Progenitor cell of endocrine pancreas (in vitro differentiated cells): ENCODE measurements at regions not wholly inside any gene's neighbourhood (a gene's known extent, or its start where the extent isn't known, plus 50 kb on each side); places are given as distances from the start of the nearest gene placed in this dataset.

Experiments
- DNase-seq: peaks from one replicate; pipeline ENCODE4 v3.0.0; 2021; ENCODE audit warnings: low spot score; ENCODE audit not compliant: unreplicated experiment
- H3K27ac Mint-ChIP-seq: 2 replicates; pipeline ENCODE4 v1.8.0; 2021; ENCODE audit warnings: mild to moderate bottlenecking, moderate library complexity, mixed read lengths
- H3K27me3 Mint-ChIP-seq: 2 replicates; pipeline ENCODE4 v1.8.0; 2021; ENCODE audit warnings: mixed read lengths
- H3K36me3 Mint-ChIP-seq: 2 replicates; pipeline ENCODE4 v1.8.0; 2022; ENCODE audit warnings: mixed read lengths; ENCODE audit not compliant: insufficient read depth
- H3K4me1 Mint-ChIP-seq: 2 replicates; pipeline ENCODE4 v1.8.0; 2021; ENCODE audit warnings: low read depth, mixed read lengths
- H3K4me3 Mint-ChIP-seq: 2 replicates; pipeline ENCODE4 v1.8.0; 2021; ENCODE audit warnings: low read depth, mild to moderate bottlenecking, moderate library complexity, mixed read lengths
- H3K9me3 Mint-ChIP-seq: 2 replicates; pipeline ENCODE4 v1.8.0; 2021; ENCODE audit warnings: low read depth, mixed read lengths
- TF ChIP-seq, protein P1 (sequence below): fragments of 200-600 bp; sonication (generic); IDR thresholded peaks from one replicate; pipeline ENCODE4 v1.5.0; 2021; ENCODE audit warnings: antibody characterized with exemption, mild to moderate bottlenecking; ENCODE audit not compliant: unreplicated experiment

DNA sequence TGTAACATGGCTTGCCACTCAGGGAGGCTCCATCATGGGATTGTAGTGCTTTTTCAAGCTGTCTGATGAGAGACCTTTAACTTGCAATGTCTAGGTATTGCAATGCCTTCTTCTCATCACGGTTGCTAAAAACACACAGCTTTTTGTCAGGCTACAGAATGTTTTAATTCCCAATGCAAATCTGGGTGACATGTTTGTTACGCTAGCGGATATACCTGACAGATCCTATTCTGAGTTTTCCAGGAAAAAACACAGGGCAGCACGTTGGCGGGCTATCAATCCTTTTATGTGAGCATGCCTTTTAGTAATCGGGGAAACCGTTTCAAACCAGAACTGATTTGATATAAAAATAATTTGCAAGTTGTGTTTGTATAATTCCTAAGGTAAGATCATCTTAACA is 577.2 kb upstream of the MAP3K7 start:
- Mint-ChIP-seq H3K27ac (no peak overlapping the region), H3K4me3 (no peak overlapping the region)

DNA sequence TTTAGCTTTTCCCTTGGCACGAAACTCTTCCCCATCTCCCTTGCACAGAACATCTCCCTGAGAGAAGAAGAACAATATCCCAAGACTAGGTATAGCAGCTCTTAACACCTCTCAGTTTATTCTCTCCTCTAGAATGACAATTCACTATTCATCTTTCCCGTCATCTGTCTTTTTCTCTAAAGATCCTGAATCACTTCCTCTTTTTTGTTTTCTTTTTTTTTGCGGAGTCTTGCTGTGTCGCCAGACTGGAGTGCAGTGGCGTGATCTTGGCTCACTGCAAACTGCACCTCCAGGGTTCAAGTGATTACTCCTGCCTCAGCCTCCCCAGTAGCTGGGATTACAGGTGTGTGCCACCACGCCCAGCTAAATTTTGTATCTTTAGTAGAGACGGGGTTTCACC is 574.4 kb upstream of the MAP3K7 start:
- TF ChIP-seq, protein P1, sequence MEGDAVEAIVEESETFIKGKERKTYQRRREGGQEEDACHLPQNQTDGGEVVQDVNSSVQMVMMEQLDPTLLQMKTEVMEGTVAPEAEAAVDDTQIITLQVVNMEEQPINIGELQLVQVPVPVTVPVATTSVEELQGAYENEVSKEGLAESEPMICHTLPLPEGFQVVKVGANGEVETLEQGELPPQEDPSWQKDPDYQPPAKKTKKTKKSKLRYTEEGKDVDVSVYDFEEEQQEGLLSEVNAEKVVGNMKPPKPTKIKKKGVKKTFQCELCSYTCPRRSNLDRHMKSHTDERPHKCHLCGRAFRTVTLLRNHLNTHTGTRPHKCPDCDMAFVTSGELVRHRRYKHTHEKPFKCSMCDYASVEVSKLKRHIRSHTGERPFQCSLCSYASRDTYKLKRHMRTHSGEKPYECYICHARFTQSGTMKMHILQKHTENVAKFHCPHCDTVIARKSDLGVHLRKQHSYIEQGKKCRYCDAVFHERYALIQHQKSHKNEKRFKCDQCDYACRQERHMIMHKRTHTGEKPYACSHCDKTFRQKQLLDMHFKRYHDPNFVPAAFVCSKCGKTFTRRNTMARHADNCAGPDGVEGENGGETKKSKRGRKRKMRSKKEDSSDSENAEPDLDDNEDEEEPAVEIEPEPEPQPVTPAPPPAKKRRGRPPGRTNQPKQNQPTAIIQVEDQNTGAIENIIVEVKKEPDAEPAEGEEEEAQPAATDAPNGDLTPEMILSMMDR: no peak
- Mint-ChIP-seq H3K27me3 (no peaks in the 10 kb centered on the region), H3K4me1 (no peaks in the 10 kb centered on the region), H3K9me3 (no peaks in the 10 kb centered on the region), H3K4me3 (no peak overlapping the region), H3K36me3 (no peaks in the 10 kb centered on the region), H3K27ac (no peak overlapping the region)
- no peak for DNase-seq

More for the DNA sequence above, 577.2 kb upstream of the MAP3K7 start:
- TF ChIP-seq, protein P1: no peak
- Mint-ChIP-seq H3K27me3 (no peaks in the 10 kb centered on the region), H3K9me3 (no peaks in the 10 kb centered on the region), H3K4me1 (no peaks in the 10 kb centered on the region), H3K36me3 (no peaks in the 10 kb centered on the region)
- DNase-seq: no peak

DNA sequence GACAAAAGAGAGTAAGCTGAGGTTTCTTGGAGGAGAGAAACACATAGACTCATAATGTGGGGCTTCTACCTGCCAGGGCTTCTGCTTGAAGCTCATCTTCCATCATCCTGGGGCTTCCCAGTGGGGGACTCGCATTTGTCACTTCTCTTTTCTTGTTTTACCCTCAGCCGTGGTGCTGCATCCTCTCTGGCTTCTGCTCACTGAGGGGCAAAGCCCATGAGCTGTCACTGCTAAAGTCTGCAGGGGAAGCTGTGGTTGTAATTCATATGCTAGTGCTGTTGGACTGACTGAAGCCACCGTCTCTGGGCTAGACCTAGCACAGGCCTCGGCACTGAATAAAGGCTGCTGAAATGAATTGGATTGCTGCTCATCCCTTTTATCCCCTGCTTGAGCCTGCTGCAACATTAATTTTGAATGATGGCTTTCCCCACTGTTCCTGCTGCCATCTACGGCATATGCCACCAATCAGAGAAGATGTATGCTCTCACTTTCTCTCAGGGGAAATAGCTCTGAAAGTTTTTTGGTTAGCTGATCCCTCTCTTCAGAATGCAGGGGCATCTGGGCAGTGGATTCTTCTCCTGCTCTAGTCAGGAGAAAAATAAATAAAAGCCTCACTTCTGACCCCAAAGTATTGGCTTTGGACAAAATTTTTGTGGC is 568.4 kb upstream of the MAP3K7 start:
- Mint-ChIP-seq H3K27ac (no peak overlapping the region), H3K4me3 (no peak overlapping the region), H3K4me1 (peaks cover 5% of the 10 kb centered on the region), H3K36me3 (no peaks in the 10 kb centered on the region), H3K9me3 (no peaks in the 10 kb centered on the region), H3K27me3 (peaks cover 6% of the 10 kb centered on the region)
- DNase-seq: no peak
- TF ChIP-seq, protein P1: no peak

DNA sequence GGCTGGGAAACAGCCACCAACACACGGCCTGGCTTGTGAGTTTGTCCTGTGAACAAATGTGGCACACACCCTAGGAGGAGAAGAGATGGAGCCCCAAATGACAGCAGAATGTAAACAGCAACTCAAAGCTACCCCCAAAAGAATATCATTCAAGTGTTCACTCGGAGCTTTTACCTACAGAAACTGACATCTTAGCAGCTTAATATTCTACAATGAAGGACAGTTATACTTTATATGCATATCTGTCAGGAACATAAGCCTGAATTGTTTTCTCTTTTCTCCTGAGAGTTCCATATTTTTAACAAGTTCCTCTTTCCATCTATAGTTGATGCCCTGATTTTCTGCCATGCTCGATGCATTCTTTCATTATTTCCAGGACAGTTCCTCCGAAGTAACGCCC is 566.0 kb upstream of the MAP3K7 start:
- H3K9me3 Mint-ChIP-seq: no peaks in the 10 kb centered on the region
- H3K4me1 Mint-ChIP-seq: peaks cover 9% of the 10 kb centered on the region
- no peaks in the 10 kb centered on the region for H3K36me3 Mint-ChIP-seq
- DNase-seq: no peak
- H3K27ac Mint-ChIP-seq: no peak overlapping the region
- peaks cover 9% of the 10 kb centered on the region for H3K27me3 Mint-ChIP-seq
- no peak overlapping the region for H3K4me3 Mint-ChIP-seq
- TF ChIP-seq, protein P1: no peak

DNA sequence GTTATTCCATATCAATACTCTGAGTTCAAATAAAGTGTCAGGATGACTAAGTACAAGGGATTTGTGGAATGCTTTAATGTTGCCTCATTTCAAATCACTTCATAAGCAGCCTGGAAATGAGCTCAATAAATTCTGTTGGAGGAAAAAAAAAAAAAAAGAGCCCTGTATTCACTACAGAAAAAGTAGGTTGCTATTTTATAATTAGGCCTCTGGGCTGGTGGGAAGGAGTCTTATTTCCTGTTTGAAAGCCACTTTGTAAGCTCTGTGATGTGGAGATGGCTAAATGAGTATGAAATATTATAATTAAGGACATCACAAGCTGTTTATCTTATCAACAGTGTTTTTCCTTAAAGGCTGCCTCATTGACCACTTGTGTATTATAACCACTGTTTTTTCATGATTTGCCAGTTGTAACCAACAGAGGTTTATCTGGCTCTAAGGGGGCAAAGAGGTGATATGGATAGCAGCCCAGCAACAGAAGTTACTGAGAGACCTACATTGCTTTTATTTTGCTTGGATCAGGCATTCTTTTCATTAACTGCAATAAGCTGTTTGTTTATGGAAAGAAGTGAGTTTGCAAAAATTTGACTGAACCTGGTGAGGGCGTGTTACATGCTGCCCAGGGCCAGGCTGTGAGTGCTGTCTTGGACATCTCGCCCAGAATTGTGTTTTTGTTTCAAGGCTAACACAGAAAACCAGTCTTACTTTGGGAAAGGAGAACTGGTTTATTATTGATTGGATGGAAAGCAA is 563.3 kb upstream of the MAP3K7 start:
- Mint-ChIP-seq H3K27ac (no peak overlapping the region), H3K27me3 (peaks cover 7% of the 10 kb centered on the region), H3K4me1 (peaks cover 9% of the 10 kb centered on the region), H3K36me3 (no peaks in the 10 kb centered on the region), H3K4me3 (no peak overlapping the region), H3K9me3 (no peaks in the 10 kb centered on the region)
- TF ChIP-seq, protein P1: no peak
- no peak for DNase-seq
